NCI-H748 (cell line): ENCODE measurements at regions not wholly inside any gene's neighbourhood (a gene's known extent, or its start where the extent isn't known, plus 50 kb on each side); places are given as distances from the start of the nearest gene placed in this dataset.

Experiments
- DNase-seq: peaks from one replicate; lab custom pipeline; 2025; ENCODE audit not compliant: unreplicated experiment; lab: John Stamatoyannopoulos, UW

DNA sequence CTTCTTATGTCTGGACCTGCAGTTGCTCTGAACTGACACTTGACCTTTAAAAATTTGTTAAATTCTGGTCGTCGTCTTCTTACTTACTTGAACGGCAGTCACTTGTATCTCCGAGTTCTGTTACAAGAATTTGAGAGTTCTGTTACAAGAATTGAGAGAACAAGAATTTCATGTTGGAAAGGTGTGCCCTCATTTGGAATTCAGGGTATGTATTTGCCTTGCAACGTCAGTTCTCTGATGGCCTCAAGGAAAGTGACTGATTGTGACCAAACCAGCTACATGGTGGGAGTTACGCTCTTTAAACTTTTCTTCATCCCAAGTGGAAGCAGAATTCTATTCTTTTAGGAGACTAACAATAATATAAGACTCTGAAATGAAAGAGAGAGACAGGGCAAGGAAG, 320.0 kb upstream of the TRIB2 start:
- DNase-seq, result no peak

DNA sequence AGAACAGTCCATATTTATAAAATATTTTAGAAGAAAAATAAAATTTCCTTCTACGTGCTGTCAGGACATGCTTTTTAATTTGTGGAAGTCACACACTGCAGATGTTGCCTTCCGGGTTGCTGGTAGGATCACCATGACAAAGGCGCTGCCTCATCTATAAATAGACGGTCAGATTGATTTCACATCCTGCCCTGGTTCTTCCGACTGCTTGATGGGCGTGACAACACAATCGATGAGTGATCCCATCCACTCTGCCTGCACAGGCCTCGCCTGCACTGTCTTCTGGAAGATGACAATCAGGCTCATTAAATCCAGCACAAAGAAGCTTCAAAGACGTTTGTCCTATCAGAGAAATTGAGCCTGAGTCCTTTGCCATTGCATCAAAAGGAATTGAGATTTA, 318.9 kb upstream of the TRIB2 start:
- peak; percentile 59 for DNase-seq

DNA sequence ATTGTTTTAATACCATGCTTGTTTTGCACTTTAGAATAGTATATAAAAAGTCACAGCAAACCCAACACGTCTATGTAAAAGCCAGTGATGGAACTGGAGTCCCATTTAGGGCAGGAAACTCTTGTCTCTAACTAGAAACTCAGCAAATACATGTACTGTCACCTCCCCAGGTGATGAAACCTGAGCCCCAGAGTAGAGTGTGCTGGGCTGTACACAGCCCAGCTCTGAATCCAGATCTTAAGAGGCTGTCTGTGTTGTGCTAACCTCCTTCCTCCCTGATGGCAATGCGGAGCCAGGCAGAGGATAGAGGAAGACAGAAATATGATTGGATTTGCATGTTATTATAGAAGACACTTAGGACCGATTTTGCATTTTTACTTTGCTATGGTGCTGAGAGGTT, 317.5 kb upstream of the TRIB2 start:
- peak; percentile 45 for DNase-seq

DNA sequence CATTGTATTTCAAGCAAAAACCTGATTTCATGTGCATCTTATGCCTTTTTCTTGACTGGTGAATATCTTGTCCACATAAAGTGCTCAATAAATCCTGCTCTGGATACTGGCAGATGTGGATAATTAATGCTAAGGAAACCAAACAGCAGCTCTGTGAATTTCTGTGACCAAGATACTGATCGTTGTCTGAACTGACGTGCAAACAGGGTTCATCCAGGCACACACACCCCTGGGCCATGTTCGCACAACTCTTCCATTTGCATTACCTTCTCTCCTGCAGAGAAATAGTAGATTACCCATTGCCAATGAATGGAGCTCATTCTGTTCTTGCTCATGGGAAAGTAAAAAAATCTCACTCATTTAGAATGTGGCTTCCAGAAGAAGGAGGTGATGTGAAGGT, 316.2 kb upstream of the TRIB2 start:
- DNase-seq, result no peak

DNA sequence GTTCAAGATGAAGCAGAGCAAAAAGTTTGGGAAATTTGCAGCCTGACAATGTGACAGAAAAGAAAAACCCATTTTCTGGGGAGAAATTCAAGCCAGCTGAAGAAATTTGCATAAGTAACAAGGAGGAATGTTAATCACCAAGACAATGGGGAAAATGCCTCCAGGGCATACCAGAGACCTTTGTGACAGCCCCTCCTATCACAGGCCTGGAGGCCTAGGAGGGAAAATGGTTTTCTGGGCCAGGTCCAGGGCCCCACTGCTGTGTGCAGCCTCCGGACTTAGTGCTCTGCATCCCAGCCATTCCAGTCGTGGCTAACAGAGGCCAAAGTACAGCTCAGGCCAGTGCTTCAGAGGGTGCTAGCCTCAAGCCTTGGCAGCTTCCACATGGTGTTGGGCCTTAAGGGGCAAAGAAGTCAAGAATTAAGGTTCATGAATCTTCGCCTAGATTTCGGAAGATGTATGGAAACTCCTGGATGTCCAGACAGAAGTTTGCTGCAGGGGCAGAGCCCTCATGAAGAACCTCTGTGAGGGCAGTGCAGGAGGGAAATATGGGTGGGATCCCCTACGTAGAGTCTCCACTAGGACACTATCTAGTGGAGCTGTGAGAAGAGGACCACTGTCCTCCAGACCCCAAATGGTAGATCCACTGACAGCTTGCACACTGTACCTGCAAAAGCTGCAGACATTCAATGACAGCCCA, 314.1 kb upstream of the TRIB2 start:
- no peak for DNase-seq

DNA sequence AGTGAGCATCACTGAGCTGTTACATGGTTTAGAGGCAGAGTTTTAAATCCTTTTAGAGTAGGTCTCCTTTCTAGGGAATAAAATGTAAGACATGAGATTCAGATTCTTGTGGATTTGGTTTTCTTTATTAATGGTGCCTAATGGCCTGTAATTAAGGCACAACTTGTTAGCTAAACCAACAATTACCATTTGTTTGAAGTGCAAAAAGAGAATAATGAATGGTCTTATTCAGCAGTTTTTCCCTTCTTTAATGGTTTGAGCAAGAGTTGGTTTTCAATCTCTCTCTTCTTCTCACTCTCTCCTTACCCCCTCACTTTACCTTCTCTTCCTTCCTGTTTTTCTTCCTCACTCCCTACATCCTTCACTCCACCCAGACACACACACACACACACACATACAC, 312.2 kb upstream of the TRIB2 start:
- no peak for DNase-seq

DNA sequence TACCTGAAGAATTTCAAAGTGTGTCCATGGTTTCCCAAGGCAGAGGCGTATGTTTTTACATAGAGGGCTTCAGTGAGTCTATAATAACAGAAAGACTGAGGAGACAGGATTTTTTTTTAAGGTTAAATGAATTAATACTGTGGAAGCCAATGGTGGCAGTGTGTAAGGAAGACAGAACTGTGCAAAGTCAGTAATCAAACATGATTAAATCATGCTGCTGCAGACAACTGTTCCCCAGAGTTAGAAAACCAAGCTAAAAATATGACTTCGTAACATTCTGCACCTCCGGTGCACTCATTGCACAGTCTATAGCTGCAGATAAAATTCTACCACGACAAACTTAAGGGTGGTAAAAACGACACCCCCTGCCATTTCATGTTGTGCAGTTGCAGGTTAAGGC, 309.6 kb upstream of the TRIB2 start:
- DNase-seq, result no peak

DNA sequence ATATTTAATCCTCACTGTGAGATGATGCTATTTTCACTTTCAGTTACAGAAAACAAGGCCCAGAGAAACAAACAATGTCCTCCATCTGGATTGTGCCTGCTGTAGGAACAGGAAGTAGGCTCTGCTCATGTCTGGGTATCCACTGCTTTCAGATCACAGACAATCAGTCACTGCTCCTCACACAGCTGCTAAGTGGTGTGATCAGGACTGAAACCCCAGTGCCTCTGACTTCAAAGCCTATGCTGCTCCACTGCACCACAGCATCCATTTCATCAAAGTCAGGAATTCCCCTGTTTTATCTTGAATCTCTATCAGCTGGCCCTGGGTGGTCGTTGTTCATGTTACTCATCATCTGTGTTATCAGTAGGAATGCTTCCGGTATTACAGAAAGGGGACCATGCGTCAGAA, 303.8 kb upstream of the TRIB2 start:
- no peak for DNase-seq

DNA sequence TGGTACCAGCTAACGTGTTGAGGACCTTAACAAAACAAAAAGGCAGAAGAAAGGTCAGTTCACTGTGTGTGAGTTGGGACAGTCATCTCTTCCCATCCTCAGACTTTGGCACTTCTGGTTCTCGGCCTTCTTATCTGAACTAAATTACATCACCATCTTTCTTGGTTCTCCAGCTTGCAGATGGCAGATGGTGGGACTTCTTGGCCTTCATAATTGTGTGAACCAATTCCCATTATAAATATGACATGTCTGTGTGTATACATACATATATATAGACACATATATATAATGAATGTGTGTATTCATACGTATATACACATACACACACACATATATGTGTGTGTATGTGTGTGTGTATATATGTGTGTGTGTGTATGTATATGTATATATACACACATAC, 301.2 kb upstream of the TRIB2 start:
- DNase-seq, result no peak

DNA sequence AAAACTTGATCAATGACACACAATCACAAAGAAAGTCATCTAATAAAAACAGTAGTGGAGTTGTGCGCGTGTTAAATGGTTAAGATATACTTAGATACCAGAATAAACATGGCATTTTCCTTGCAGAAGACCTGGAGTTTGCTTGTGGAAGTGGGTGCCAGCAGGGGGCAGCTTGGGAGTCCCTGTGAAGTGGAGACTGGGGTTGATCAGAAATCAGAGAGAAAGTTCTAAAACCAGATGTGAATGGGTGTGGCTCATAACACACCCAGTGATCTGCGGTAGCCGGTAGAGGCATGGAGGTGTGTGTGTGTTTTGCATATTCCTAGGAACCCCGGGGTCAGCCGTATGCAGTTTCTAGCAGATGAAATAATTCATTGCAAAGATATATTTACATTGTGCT, 300.1 kb upstream of the TRIB2 start:
- DNase-seq, result no peak

DNA sequence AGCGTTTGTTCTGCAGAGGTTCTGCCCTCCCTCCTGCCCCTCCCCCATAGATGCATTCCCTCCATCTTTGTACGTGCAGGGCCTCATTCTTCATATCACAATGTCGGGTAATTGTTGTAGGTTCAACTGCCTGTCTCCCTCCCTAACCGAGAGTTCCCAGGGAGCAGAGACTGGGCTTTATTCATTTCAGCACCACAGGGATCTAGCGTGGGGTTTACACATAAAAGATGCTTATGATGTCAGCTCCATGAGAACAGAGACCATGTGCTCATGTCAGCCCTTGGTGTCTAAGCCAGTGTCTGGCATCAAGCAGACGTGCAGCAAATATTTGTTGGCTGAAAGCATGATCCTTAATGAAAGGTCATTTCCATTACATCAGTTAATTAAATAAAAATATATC, 298.9 kb upstream of the TRIB2 start:
- DNase-seq, result peak; percentile 11

DNA sequence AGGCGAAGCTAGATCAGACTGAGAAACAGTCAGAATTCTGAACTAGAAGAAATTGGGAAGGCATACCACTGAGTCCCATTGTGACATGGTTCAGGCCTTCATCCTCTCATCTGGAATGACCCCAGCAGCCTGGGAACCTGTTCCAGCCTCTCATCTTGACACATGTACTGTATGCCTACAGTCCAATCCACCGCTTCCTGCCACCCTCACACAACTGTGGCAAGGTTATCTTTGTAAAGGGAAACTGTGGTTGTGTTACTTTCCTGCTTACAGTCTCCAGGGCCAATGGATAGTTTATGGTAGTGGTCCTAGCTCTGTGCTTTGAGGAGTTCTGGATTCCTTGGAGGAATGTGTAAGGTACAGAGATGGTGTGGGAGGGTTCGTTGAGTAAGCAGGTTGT, 296.9 kb upstream of the TRIB2 start:
- DNase-seq, result no peak

DNA sequence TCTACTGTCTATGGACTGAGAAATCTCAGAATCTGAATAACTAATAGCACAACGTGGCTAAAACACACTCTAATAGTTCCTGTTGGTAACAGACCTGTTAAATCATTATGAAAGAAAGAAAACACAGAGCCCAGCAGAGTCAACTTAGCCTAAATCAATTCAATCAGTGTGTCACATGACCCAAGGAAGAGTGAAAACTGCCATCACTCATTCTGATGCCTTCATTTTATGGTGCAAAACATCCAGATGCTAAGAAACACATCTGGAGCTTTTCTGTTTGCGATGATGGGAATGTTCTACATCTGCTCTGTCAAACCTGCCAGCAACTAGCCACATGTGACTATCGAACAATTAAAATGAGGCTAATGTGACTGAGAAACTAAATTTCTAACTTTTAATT, 295.7 kb upstream of the TRIB2 start:
- no peak for DNase-seq

DNA sequence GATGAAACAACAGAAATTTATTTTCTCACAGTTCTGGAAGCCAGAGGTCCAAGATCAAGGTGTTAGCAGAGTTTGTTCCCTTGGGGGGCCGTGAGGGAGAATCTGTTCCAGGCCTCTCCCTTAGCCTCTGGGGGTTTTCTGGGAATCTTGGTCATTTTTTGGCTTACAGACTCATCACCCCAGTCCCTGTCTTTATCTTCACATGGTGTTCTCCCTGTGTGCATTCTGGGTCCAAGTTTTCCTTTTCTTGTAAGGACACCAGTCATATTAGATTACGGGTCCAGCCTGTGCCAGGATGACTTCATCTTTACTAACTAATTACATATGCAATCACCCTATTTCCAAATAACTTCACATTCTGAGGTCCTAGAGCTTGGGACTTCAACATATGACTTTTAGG, 292.5 kb upstream of the TRIB2 start:
- DNase-seq, result no peak

DNA sequence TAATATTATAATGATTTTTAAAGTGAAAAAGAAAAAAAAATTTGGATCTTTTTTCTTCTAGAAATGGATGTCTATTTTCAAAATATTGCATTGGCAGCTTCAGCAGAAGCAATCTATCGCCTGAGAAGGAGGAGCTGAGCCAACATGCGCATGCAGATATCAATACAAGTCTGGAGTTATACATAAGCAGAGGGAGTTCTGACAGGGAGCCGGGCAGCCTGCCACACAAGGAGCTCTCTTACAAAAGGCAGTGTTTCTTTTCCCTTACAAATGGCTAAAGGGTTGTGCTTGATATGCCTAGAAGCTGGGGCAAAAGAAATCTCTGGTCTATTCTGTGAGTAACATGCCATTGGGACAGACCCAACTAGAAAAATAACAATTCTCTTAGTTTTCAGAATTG, 291.9 kb upstream of the TRIB2 start:
- DNase-seq, result no peak

DNA sequence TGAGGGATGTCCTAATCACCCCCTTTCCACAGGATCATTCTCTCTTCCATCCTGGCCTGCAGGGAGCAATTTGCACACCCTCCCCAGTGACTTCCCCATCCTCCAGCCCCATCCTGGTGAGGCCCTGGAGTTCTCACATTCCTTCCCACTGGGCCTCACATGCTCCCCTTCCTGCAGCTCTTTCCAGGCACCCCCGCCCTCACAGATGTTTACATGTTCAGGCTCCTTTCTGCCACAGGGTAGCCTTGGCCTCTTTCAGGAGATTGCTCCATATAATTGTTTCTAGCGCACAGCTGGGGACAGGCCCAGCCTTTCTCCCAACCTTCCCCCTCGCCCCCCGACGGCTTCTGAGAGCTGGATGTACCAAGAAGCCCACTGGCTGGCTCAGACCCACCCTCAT, 288.4 kb upstream of the TRIB2 start:
- no peak for DNase-seq

DNA sequence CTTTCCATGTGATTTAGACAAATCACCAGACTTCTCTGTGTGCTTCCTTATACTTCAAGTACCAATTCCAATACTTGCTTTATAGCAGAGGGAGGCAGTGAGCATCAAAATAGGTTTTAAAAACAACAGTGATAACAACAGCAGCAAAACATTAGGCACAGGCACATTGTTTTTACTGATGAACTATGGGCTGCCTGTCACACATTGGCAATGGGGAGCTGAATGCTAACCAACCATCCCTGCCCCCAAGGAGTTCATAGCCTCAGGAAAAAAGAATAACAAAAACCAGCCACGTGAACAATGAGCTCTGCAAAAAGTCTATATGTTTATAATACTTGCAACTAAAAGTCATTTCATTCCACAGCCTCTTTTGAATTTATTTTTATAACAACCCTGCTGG, 287.9 kb upstream of the TRIB2 start:
- DNase-seq, result no peak

DNA sequence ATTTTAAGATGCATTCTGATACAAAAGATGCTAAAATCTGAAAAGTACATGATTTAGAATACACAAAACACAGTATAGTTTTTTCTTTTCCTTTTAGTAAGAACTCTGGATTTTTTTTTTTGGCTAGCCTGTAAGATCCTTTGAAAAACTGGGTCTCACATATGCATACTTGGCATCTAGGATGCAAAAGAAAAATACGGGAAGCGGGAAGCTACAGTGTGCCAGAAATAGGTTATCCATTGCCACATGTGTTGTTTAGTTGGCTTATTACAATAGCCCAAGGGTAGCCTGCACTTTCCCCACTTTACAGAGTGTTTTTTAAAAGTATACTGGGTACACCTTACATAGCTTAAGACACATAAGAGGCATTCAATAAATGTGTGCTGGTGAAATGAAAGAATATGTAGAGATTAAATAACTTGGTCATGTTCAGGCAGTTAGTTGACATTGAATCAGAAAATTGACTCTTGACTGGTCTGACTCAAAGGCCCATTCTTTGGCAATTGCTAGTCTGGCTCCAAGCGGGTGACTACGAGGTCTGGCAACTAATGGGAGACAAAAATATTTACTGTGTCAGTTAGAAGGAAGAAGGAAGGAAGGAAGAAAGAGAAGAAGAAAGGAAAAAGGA, 286.8 kb upstream of the TRIB2 start:
- DNase-seq, result no peak

DNA sequence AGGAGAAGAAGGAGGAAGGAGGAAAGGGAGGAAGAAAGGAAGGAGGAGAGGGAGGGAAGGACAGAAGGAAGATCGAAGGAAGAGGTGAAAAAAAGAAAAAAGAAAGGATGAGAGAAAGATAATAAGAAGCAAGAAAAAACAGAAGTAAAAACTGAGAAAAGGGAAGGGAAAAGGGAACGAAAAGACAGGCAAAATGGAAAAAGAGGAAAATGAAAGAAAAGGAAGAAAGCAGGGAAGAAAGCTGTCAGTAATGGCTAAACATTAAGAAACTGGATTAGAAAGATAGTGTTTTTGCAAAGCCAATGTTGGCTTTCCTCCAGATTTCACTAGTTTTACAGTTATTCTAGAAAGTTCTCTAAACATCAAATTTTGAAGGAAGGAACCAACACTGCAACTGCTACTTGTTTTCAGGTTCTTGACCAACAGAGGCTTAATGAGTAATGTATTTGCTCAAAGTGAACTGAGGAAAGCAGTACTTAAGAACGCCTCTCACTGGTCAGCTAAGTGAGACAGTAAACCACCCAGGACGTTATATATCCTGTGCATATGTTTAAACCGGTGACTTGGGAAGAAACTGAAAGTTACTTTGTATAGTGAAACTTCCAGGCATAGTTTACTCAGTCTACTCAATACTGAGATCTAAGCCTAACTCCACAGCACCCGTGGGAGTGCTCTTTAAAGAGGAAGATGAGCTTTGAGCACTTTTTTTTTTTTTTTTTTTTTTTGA, 286.2 kb upstream of the TRIB2 start:
- no peak for DNase-seq

DNA sequence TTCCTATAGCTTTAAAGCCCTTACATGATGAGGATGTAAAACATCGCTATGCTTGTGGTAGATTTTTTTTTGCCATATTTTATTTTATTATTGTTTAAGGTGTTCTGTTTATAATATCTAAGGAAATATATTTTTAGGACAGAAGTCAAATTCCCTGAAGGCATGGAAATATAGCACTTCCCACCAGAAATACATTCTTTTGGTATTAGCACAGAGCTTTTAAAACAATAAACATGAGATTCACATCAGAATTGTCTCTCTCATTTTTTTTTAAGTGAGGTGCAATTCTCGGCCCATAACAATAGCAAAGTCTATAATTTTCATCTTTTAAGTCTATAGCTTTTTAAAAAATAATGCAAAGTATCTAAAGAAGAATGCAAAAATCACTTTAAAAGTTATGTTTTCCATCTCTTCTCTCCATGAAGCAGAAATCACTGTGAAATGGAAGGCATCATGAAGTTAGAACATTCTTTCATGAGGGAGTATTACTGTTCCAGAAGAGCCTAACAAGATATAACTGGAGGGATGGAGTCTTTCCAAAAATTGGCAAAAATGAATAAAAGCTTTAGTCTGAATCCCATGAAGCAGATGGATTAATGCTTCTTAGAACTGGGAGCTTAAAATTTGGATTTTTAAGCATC, 283.6 kb upstream of the TRIB2 start:
- no peak for DNase-seq

DNA sequence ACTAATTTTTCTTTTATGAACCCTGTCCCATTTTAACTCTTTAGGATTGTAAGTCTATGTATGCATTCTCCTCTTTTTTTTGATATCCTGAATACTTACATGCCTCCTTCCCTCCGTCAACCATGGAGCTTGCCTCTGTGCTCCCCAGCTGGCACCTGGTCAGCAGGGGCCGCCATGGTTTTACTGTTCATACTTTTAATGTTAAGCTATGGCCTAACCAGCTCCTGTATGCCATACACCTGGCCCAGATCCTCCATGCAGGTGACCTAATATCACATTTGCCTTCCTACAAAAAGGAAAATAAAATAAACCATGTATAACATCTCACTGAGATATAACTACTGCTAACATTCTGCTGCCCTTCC, 283.1 kb upstream of the TRIB2 start:
- no peak for DNase-seq

DNA sequence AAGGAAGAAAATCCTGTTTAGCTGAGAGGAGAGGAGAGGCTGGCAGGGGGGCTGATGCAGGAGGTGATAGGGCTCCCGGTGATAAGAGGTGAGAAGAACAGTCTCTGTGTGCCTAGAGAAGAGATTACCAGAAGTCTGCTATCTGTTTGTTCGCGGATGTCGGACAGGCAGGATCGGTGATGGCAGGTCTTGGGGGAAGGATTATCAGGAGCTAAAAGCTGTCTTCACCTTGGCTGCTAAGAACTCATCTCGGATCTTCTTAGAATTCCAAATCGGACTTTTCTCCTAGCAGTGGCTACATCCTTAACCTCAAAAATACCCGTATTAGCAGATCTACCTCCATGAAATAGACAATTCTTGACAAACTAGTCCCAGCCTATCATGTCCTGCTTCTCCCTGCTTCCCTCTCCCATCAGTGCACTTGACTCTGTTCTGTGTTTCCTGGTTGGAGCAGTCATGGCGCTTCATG, 282.1 kb upstream of the TRIB2 start:
- DNase-seq, result no peak
